ENCODE measurements at regions not wholly inside any gene's neighbourhood (a gene's known extent, or its start where the extent isn't known, plus 50 kb on each side); places are given as distances from the start of the nearest gene placed in this dataset.

GRCh38 chr12:47296828-47297227 lies 217.1 kb upstream of the AMIGO2 start:
- no peak for TF ChIP-seq EZH2 (IDR thresholded peaks at IDR 0.05; ENCODE audit: low read depth, unreplicated experiment)
- no peak for TF ChIP-seq CTCF (conservative IDR thresholded peaks at IDR 0.05; ENCODE audit: low read depth in 2 of 2)
- no peak for TF ChIP-seq EZH2phosphoT487 (IDR thresholded peaks at IDR 0.05; ENCODE audit: unreplicated experiment)
- no peak for TF ChIP-seq POLR2AphosphoS5 (IDR thresholded peaks at IDR 0.05; ENCODE audit: low read depth)
- TF ChIP-seq CREB1 (CRISPR knock-in tag; IDR thresholded peaks at IDR 0.05; ENCODE audit: low read depth) = no peak
- TF ChIP-seq ETS1 (IDR thresholded peaks at IDR 0.05) = no peak
- no peak for TF ChIP-seq ZNF114 (CRISPR knock-in tag; IDR thresholded peaks at IDR 0.05)
- no peak for TF ChIP-seq NANOG (IDR thresholded peaks at IDR 0.05; ENCODE audit: borderline replicate concordance)
- TF ChIP-seq, protein P1, sequence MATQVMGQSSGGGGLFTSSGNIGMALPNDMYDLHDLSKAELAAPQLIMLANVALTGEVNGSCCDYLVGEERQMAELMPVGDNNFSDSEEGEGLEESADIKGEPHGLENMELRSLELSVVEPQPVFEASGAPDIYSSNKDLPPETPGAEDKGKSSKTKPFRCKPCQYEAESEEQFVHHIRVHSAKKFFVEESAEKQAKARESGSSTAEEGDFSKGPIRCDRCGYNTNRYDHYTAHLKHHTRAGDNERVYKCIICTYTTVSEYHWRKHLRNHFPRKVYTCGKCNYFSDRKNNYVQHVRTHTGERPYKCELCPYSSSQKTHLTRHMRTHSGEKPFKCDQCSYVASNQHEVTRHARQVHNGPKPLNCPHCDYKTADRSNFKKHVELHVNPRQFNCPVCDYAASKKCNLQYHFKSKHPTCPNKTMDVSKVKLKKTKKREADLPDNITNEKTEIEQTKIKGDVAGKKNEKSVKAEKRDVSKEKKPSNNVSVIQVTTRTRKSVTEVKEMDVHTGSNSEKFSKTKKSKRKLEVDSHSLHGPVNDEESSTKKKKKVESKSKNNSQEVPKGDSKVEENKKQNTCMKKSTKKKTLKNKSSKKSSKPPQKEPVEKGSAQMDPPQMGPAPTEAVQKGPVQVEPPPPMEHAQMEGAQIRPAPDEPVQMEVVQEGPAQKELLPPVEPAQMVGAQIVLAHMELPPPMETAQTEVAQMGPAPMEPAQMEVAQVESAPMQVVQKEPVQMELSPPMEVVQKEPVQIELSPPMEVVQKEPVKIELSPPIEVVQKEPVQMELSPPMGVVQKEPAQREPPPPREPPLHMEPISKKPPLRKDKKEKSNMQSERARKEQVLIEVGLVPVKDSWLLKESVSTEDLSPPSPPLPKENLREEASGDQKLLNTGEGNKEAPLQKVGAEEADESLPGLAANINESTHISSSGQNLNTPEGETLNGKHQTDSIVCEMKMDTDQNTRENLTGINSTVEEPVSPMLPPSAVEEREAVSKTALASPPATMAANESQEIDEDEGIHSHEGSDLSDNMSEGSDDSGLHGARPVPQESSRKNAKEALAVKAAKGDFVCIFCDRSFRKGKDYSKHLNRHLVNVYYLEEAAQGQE (IDR thresholded peaks at IDR 0.05; ENCODE audit: unreplicated experiment) = no peak
- TF ChIP-seq JUNB (IDR thresholded peaks at IDR 0.05; ENCODE audit: unreplicated experiment) = no peak
- TF ChIP-seq ZNF331 (CRISPR knock-in tag; IDR thresholded peaks at IDR 0.05; ENCODE audit: low read depth) = no peak

All from GM23338 (cell line).